HCT116 (cell line): ENCODE measurements at regions not wholly inside any gene's neighbourhood (a gene's known extent, or its start where the extent isn't known, plus 50 kb on each side); places are given as distances from the start of the nearest gene placed in this dataset.

Experiments used
- ATAC-seq: fragments of 200-7000 bp; cut with Tn5 transposase; 2 replicates; pipeline ENCODE4 v1.9.1; 2020; ENCODE audit warnings: mild to moderate bottlenecking, moderate library complexity
- BruUV-seq: library from RNA; stranded (reverse); fragments of 400-500 nt; replicated peaks from 2 replicates; lab custom pipeline; 2021; lab: Mats Ljungman, UMichigan
- CTCF ChIA-PET: fragments of 300-600 bp; sonication (Branson Sonifier 250); formaldehyde crosslinking; loops from one replicate; lab custom pipeline; 2021; ENCODE audit warnings: antibody characterized with exemption; lab: Charles Lee
- POLR2A ChIA-PET: fragments of 300-600, 350-600 bp; sonication (Branson Sonifier 250); formaldehyde crosslinking; loops from one replicate; lab custom pipeline; 2021; ENCODE audit warnings: antibody characterized with exemption; lab: Charles Lee
- RAD21 ChIA-PET, 2 experiments: fragments of 300-600 bp; sonication (Branson Sonifier 250); formaldehyde crosslinking; loops; one replicate each; lab custom pipeline; 2023; ENCODE audit warnings: low total read pairs in 2 of 2; ENCODE audit not compliant: uncharacterized antibody in 2 of 2, unreplicated experiment in 2 of 2, low non-redundant PET in 1 of 2; lab: Charles Lee
- DNase-seq: peaks from one replicate; pipeline ENCODE4 v3.0.0-alpha.2; 2010; ENCODE audit warnings: low read depth, low spot score
- H2AFZ ChIP-seq: fragments of 200-600 bp; shearing (Covaris generic), sonication (generic); 2 replicates; pipeline ENCODE4 v1.6.1; 2017; ENCODE audit warnings: low read depth, mixed run types, mixed read lengths, antibody characterized with exemption, low read length; ENCODE audit not compliant: poor library complexity, severe bottlenecking
- H3K27ac ChIP-seq: 2 replicates; pipeline ENCODE4 v1.5.1; 2012; ENCODE audit warnings: low read depth, low read length
- H3K27me3 ChIP-seq: fragments of 200-600 bp; sonication (generic); 2 replicates; pipeline ENCODE4 v1.6.1; 2016; ENCODE audit warnings: mixed run types, low read length, mixed read lengths; ENCODE audit not compliant: insufficient read depth
- H3K36me3 ChIP-seq, 2 experiments: fragments of 200-500 bp in 1 of 2; fragments of 200-600 bp in 1 of 2; sonication (Bioruptor generic) in 1 of 2; sonication (generic) in 1 of 2; 2 replicates each; pipeline versions ENCODE4 v1.5.1 to v1.6.1; 2014 to 2016; ENCODE audit warnings: low read length in 2 of 2, inconsistent platforms in 1 of 2, mixed read lengths in 1 of 2, mixed run types in 1 of 2; ENCODE audit not compliant: insufficient read depth in 2 of 2, control insufficient read depth in 1 of 2
- H3K4me1 ChIP-seq, 2 experiments: fragments of 200-600 bp in 1 of 2; sonication (generic) in 1 of 2; 2 replicates each; pipeline versions ENCODE4 v1.5.1 to v1.6.1; 2012 to 2017; ENCODE audit warnings: low read length in 2 of 2, inconsistent platforms in 1 of 2, mild to moderate bottlenecking in 1 of 2, mixed read lengths in 1 of 2, mixed run types in 1 of 2, moderate library complexity in 1 of 2; ENCODE audit not compliant: insufficient read depth in 2 of 2, control insufficient read depth in 1 of 2
- H3K4me2 ChIP-seq: fragments of 200-600 bp; sonication (generic); 2 replicates; pipeline ENCODE4 v1.6.1; 2017; ENCODE audit warnings: mixed run types, low read length, mixed read lengths
- H3K4me3 ChIP-seq, 2 experiments: fragments of 200-600 bp in 1 of 2; sonication (generic) in 1 of 2; replicated peaks in 1 of 2; 2 replicates each; pipeline ENCODE4 v1.5.1; 2011 to 2016; ENCODE audit warnings: low read length in 2 of 2, control low read depth in 1 of 2, low read depth in 1 of 2, mild to moderate bottlenecking in 1 of 2, mixed read lengths in 1 of 2, mixed run types in 1 of 2
- H3K79me2 ChIP-seq: fragments of 200-600 bp; sonication (generic); 2 replicates; pipeline ENCODE4 v1.6.1; 2017; ENCODE audit warnings: mild to moderate bottlenecking, mixed run types, low read length, moderate library complexity, mixed read lengths; ENCODE audit not compliant: insufficient read depth
- H3K9ac ChIP-seq: fragments of 200-600 bp; sonication (generic); 2 replicates; pipeline ENCODE4 v1.6.1; 2016; ENCODE audit warnings: low read length, mixed read lengths
- H3K9me2 ChIP-seq: fragments of 200-600 bp; sonication (generic), shearing (Covaris generic); 2 replicates; pipeline ENCODE4 v1.6.1; 2017; ENCODE audit warnings: mixed run types, mild to moderate bottlenecking, moderate library complexity; ENCODE audit not compliant: insufficient read depth
- H3K9me3 ChIP-seq, 2 experiments: fragments of 200-500 bp in 1 of 2; fragments of 200-600 bp in 1 of 2; sonication (Bioruptor generic) in 1 of 2; sonication (generic) in 1 of 2; 2 replicates each; pipeline ENCODE4 v1.6.1; 2014 to 2017; ENCODE audit warnings: low read length in 2 of 2, mixed read lengths in 2 of 2, inconsistent platforms in 1 of 2, low read depth in 1 of 2, mild to moderate bottlenecking in 1 of 2, mixed run types in 1 of 2, moderate library complexity in 1 of 2; ENCODE audit not compliant: control insufficient read depth in 1 of 2, insufficient read depth in 1 of 2
- H4K20me1 ChIP-seq: fragments of 200-600 bp; sonication (generic), shearing (Covaris generic); 2 replicates; pipeline ENCODE4 v1.6.1; 2017; ENCODE audit warnings: mixed run types, mild to moderate bottlenecking, moderate library complexity; ENCODE audit not compliant: insufficient read depth
- ATF3 ChIP-seq: IDR thresholded peaks from 2 replicates; pipeline ENCODE4 v1.6.1; 2012
- CBX3 ChIP-seq: IDR thresholded peaks from 2 replicates; pipeline ENCODE4 v1.6.1; 2012; ENCODE audit warnings: low read depth
- CEBPB ChIP-seq: IDR thresholded peaks from 2 replicates; pipeline ENCODE4 v1.6.1; 2012; ENCODE audit warnings: low read depth
- CTCF ChIP-seq, 3 experiments: fragments of 200-600 bp in 1 of 3; sonication (generic) in 1 of 3; IDR thresholded peaks in 2 of 3; conservative IDR thresholded peaks in 1 of 3; 2 replicates each; pipeline ENCODE4 v1.5.1; 2012 to 2017; ENCODE audit warnings: low read depth in 2 of 3, low read length in 2 of 3, antibody characterized with exemption in 1 of 3, borderline replicate concordance in 1 of 3, control low read depth in 1 of 3, mild to moderate bottlenecking in 1 of 3, mixed read lengths in 1 of 3, mixed run types in 1 of 3, moderate library complexity in 1 of 3; ENCODE audit not compliant: insufficient read depth in 1 of 3
- ELF1 ChIP-seq: IDR thresholded peaks from 2 replicates; pipeline ENCODE4 v1.6.1; 2012; ENCODE audit warnings: low read depth, borderline replicate concordance
- FOSL1 ChIP-seq: IDR thresholded peaks from 2 replicates; pipeline ENCODE4 v1.6.1; 2012; ENCODE audit warnings: low read depth
- JUND ChIP-seq: IDR thresholded peaks from 2 replicates; pipeline ENCODE4 v1.6.1; 2012
- MAX ChIP-seq: IDR thresholded peaks from 2 replicates; pipeline ENCODE4 v1.6.1; 2012
- POLR2A ChIP-seq: IDR thresholded peaks from 2 replicates; pipeline ENCODE4 v1.7.0; 2011; ENCODE audit warnings: borderline replicate concordance; ENCODE audit not compliant: insufficient read depth, insufficient read length; ENCODE audit errors: extremely low read depth
- RAD21 ChIP-seq: IDR thresholded peaks from 2 replicates; pipeline ENCODE4 v1.6.1; 2012; ENCODE audit warnings: low read depth, mild to moderate bottlenecking
- REST ChIP-seq: IDR thresholded peaks from 2 replicates; pipeline ENCODE4 v1.6.1; 2012; ENCODE audit warnings: low read depth
- SIN3A ChIP-seq: IDR thresholded peaks from 2 replicates; pipeline ENCODE4 v1.6.1; 2012; ENCODE audit warnings: low read depth
- SRF ChIP-seq: IDR thresholded peaks from 2 replicates; pipeline ENCODE4 v1.6.1; 2012; ENCODE audit warnings: low read depth
- ZBTB33 ChIP-seq: IDR thresholded peaks from 2 replicates; pipeline ENCODE4 v1.6.1; 2011; ENCODE audit warnings: mild to moderate bottlenecking, low read length, moderate library complexity; ENCODE audit not compliant: insufficient replicate concordance; ENCODE audit errors: extremely low read depth
- ZFX ChIP-seq: fragments of 450-650 bp; IDR thresholded peaks from 2 replicates; pipeline ENCODE4 v1.6.1; 2017
- ZNF274 ChIP-seq: fragments of 200-500 bp; sonication (Bioruptor generic); IDR thresholded peaks from 2 replicates; pipeline ENCODE4 v1.6.1; 2014; ENCODE audit warnings: mild to moderate bottlenecking, low read depth, low read length, inconsistent platforms
- intact Hi-C: fragments of 100-400 bp; cut with micrococcal nuclease; formaldehyde crosslinking; loops from 2 replicates; pipeline ENCODE4 v1.10.0; 2022

GRCh38 chr3:80549173-80549572, 781.4 kb upstream of the ROBO1 start:
- RAD21 ChIA-PET: no interaction called here
- no peak for ATAC-seq

More at GRCh38 chr3:80549173-80549572, 781.4 kb upstream of the ROBO1 start:
- H3K9me3 ChIP-seq: peaks cover 9 to 16% of the 10 kb centered on the region in 2 experiments; a peak in 2 of 4 replicates
- no peak for TF ChIP-seq CTCF (IDR thresholded peaks at IDR 0.05 in 2 of 3, conservative IDR thresholded peaks at IDR 0.05 in 1 of 3; ENCODE audit: borderline replicate concordance in 1 of 3, insufficient read depth in 1 of 3, low read depth in 2 of 3, low read length in 2 of 3)
- no peak for TF ChIP-seq SRF
- TF ChIP-seq ZBTB33: no peak
- TF ChIP-seq POLR2A: no peak
- no peak for TF ChIP-seq CBX3
- TF ChIP-seq ELF1: no peak
- no peak for TF ChIP-seq ATF3
- TF ChIP-seq FOSL1: no peak
- TF ChIP-seq CEBPB: no peak
- no peak for TF ChIP-seq JUND
- TF ChIP-seq ZFX: no peak
- TF ChIP-seq MAX: no peak
- no peak for TF ChIP-seq ZNF274
- no peak for TF ChIP-seq RAD21
- no peak for TF ChIP-seq REST
- TF ChIP-seq SIN3A: no peak
- H3K4me3 ChIP-seq: no peak overlapping the region
- no peaks in the 10 kb centered on the region for H3K4me1 ChIP-seq
- H3K9me2 ChIP-seq: no peaks in the 10 kb centered on the region
- ChIA-PET POLR2A (no interaction called here), CTCF (no interaction called here)
- H2AFZ ChIP-seq: no peak overlapping the region
- no peak for DNase-seq
- H3K9ac ChIP-seq: no peak overlapping the region
- H3K36me3 ChIP-seq: no peaks in the 10 kb centered on the region
- no peak overlapping the region for H3K4me2 ChIP-seq
- no peak overlapping the region for H3K27ac ChIP-seq
- H4K20me1 ChIP-seq: no peaks in the 10 kb centered on the region
- BruUV-seq: no TSS peak
- H3K79me2 ChIP-seq: no peaks in the 10 kb centered on the region
- intact Hi-C loops: no loop called here
- H3K27me3 ChIP-seq: no peaks in the 10 kb centered on the region
